OCI-LY7 (cell line): ENCODE measurements at regions not wholly inside any gene's neighbourhood (a gene's known extent, or its start where the extent isn't known, plus 50 kb on each side); places are given as distances from the start of the nearest gene placed in this dataset.

Experiments used
- BruUV-seq: library from RNA; stranded (reverse); fragments of 400-500 nt; replicated peaks from 2 replicates; lab custom pipeline; 2021; lab: Mats Ljungman, UMichigan
- CTCF ChIA-PET: fragments of 300-600 bp; sonication (Branson Sonifier 250); formaldehyde crosslinking; loops from one replicate; lab custom pipeline; 2022; ENCODE audit warnings: antibody characterized with exemption; ENCODE audit not compliant: unreplicated experiment; lab: Charles Lee
- POLR2A ChIA-PET: fragments of 300-600 bp; sonication (Branson Sonifier 250); formaldehyde crosslinking; loops from one replicate; lab custom pipeline; 2022; ENCODE audit warnings: antibody characterized with exemption; lab: Charles Lee
- DNase-seq: peaks from one replicate; pipeline ENCODE4 v3.0.0-alpha.2; 2015; ENCODE audit warnings: low spot score
- H2AFZ ChIP-seq: fragments of 200-600 bp; sonication (generic), shearing (Covaris generic); 2 replicates; pipeline ENCODE4 v1.6.1; 2014; ENCODE audit warnings: mild to moderate bottlenecking, antibody characterized with exemption, low read length, moderate library complexity
- H3K27ac ChIP-seq: fragments of 200-600 bp; sonication (generic); 2 replicates; pipeline ENCODE4 v1.5.1; 2014; ENCODE audit warnings: mixed run types, low read depth, mild to moderate bottlenecking, moderate library complexity, low read length, inconsistent platforms; ENCODE audit not compliant: poor library complexity, severe bottlenecking
- H3K36me3 ChIP-seq: fragments of 200-600 bp; sonication (generic); 2 replicates; pipeline ENCODE4 v1.6.1; 2014; ENCODE audit warnings: mild to moderate bottlenecking, antibody characterized with exemption, low read length, moderate library complexity, mixed read lengths; ENCODE audit not compliant: insufficient read depth
- H3K4me1 ChIP-seq: fragments of 200-600 bp; sonication (generic); 2 replicates; pipeline ENCODE4 v1.5.1; 2014; ENCODE audit warnings: mild to moderate bottlenecking, low read length; ENCODE audit not compliant: insufficient read depth, poor library complexity, severe bottlenecking
- H3K4me2 ChIP-seq: fragments of 200-600 bp; sonication (generic); 2 replicates; pipeline ENCODE4 v1.6.1; 2014; ENCODE audit warnings: mild to moderate bottlenecking, low read length
- H3K4me3 ChIP-seq: fragments of 200-600 bp; sonication (generic); 2 replicates; pipeline ENCODE4 v1.5.1; 2014; ENCODE audit warnings: mild to moderate bottlenecking, low read depth, low read length; ENCODE audit not compliant: poor library complexity, severe bottlenecking
- H3K79me2 ChIP-seq: fragments of 200-600 bp; sonication (generic); 2 replicates; pipeline ENCODE4 v1.6.1; 2016; ENCODE audit warnings: low read depth, mild to moderate bottlenecking, low read length, moderate library complexity, mixed read lengths; ENCODE audit not compliant: insufficient read depth
- H3K9me2 ChIP-seq: fragments of 200-600 bp; sonication (generic); 2 replicates; pipeline ENCODE4 v1.6.1; 2016; ENCODE audit warnings: mild to moderate bottlenecking, low read length, mixed read lengths; ENCODE audit not compliant: insufficient read depth
- H3K9me3 ChIP-seq: fragments of 200-600 bp; sonication (generic); 2 replicates; pipeline ENCODE4 v1.6.1; 2014; ENCODE audit warnings: mild to moderate bottlenecking, mixed run types, low read length, mixed read lengths
- H4K20me1 ChIP-seq: fragments of 200-600 bp; sonication (generic); 2 replicates; pipeline ENCODE4 v1.6.1; 2014; ENCODE audit warnings: mild to moderate bottlenecking, antibody characterized with exemption, low read length, moderate library complexity, mixed read lengths; ENCODE audit not compliant: insufficient read depth
- EZH2phosphoT487 ChIP-seq: fragments of 200-600 bp; sonication (generic); IDR thresholded peaks from 2 replicates; pipeline ENCODE4 v1.6.1; 2018; ENCODE audit warnings: low read depth, borderline replicate concordance, mild to moderate bottlenecking, mixed run types, antibody characterized with exemption, low read length, moderate library complexity, mixed read lengths
- intact Hi-C: fragments of 100-400 bp; cut with micrococcal nuclease; formaldehyde crosslinking; loops from one replicate; pipeline ENCODE4 v1.10.0; 2022; ENCODE audit not compliant: unreplicated experiment
- TF ChIP-seq, protein P1 (sequence below): fragments of 200-600 bp; sonication (generic); conservative IDR thresholded peaks from 2 replicates; pipeline ENCODE4 v1.5.1; 2014; ENCODE audit warnings: mild to moderate bottlenecking, antibody characterized with exemption, low read length, moderate library complexity, mixed read lengths

- Histone ChIP-seq H4K20me1 (no peaks in the 10 kb centered on the region), H3K27ac (no peak overlapping the region), H3K4me2 (no peak overlapping the region), H3K4me3 (no peak overlapping the region), H3K9me2 (no peaks in the 10 kb centered on the region), H3K9me3 (no peaks in the 10 kb centered on the region), H2AFZ (no peak overlapping the region), H3K79me2 (no peaks in the 10 kb centered on the region), H3K36me3 (no peaks in the 10 kb centered on the region), H3K4me1 (no peaks in the 10 kb centered on the region)
- ChIA-PET POLR2A (no interaction called here), CTCF (no interaction called here)
- TF ChIP-seq, protein P1, sequence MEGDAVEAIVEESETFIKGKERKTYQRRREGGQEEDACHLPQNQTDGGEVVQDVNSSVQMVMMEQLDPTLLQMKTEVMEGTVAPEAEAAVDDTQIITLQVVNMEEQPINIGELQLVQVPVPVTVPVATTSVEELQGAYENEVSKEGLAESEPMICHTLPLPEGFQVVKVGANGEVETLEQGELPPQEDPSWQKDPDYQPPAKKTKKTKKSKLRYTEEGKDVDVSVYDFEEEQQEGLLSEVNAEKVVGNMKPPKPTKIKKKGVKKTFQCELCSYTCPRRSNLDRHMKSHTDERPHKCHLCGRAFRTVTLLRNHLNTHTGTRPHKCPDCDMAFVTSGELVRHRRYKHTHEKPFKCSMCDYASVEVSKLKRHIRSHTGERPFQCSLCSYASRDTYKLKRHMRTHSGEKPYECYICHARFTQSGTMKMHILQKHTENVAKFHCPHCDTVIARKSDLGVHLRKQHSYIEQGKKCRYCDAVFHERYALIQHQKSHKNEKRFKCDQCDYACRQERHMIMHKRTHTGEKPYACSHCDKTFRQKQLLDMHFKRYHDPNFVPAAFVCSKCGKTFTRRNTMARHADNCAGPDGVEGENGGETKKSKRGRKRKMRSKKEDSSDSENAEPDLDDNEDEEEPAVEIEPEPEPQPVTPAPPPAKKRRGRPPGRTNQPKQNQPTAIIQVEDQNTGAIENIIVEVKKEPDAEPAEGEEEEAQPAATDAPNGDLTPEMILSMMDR: no peak
- no peak for TF ChIP-seq EZH2phosphoT487
- intact Hi-C loops: no loop called here
- DNase-seq: no peak
- no TSS peak for BruUV-seq
Observed at GRCh38 chr16:85182286-85182685, 70.0 kb upstream of the CIBAR2 start.

DNA sequence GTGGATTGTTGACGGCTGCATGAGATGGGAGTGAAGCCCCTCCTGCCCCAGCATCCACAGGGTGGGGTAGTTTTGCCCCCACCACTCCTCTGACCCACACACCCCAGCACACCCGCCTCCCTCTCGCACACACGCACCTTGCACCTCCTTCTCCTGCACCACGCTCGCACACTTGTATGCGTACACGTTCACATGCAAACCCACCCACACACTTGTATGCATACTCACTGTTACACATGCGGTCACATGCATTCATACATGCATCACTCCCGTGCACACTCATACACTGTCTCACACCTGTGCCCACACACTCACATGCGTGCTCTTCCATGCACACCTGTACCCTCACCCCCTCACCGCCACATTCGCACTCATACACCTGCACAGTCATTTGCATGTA lies 70.5 kb upstream of the CIBAR2 start:
- no peak for TF ChIP-seq EZH2phosphoT487
- TF ChIP-seq, protein P1: no peak
- Histone ChIP-seq H3K4me3 (no peak overlapping the region), H3K4me2 (no peak overlapping the region), H3K79me2 (no peaks in the 10 kb centered on the region), H3K9me3 (no peaks in the 10 kb centered on the region), H3K36me3 (no peaks in the 10 kb centered on the region), H3K9me2 (no peaks in the 10 kb centered on the region), H4K20me1 (no peaks in the 10 kb centered on the region), H3K27ac (no peak overlapping the region), H3K4me1 (no peaks in the 10 kb centered on the region), H2AFZ (no peak overlapping the region)
- intact Hi-C loops: no loop called here
- POLR2A ChIA-PET: no interaction called here
- no TSS peak for BruUV-seq
- CTCF ChIA-PET: no interaction called here
- no peak for DNase-seq

DNA sequence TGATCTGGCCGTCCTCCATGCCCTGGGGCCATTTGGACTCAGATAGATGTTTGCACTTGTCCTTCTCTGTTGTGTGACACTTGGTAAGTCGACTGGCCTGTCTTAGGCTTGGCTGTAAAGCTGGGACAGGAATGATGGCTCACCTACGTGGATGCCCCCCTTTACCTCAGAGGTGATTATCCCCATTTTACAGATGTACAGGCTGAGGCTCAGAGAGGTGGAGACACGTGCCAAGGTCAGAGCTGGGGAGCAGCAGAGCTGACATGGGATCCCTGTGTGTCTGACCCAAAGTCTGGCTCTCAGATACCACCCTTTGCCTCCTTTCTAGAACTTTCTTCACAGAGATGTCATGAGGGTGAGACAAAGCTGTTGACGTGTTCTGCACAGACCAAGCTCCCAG lies 71.3 kb upstream of the CIBAR2 start:
- intact Hi-C loops: no loop called here
- ChIA-PET CTCF (no interaction called here), POLR2A (no interaction called here)
- Histone ChIP-seq H3K27ac (no peak overlapping the region), H3K4me3 (no peak overlapping the region), H3K36me3 (no peaks in the 10 kb centered on the region), H3K4me1 (no peaks in the 10 kb centered on the region), H3K79me2 (no peaks in the 10 kb centered on the region), H3K4me2 (no peak overlapping the region), H2AFZ (no peak overlapping the region), H4K20me1 (no peaks in the 10 kb centered on the region), H3K9me2 (no peaks in the 10 kb centered on the region), H3K9me3 (no peaks in the 10 kb centered on the region)
- no TSS peak for BruUV-seq
- TF ChIP-seq EZH2phosphoT487: no peak
- TF ChIP-seq, protein P1: no peak
- no peak for DNase-seq
